UCSD-AML1 (cell line): ENCODE measurements at regions not wholly inside any gene's neighbourhood (a gene's known extent, or its start where the extent isn't known, plus 50 kb on each side); places are given as distances from the start of the nearest gene placed in this dataset.
A peak's percentile ranks its signal among the peaks of the same experiment; 100 is the strongest.

ENCODE experiments used
- DNase-seq: peaks from one replicate; lab custom pipeline; 2025; ENCODE audit not compliant: unreplicated experiment; lab: John Stamatoyannopoulos, UW

DNA sequence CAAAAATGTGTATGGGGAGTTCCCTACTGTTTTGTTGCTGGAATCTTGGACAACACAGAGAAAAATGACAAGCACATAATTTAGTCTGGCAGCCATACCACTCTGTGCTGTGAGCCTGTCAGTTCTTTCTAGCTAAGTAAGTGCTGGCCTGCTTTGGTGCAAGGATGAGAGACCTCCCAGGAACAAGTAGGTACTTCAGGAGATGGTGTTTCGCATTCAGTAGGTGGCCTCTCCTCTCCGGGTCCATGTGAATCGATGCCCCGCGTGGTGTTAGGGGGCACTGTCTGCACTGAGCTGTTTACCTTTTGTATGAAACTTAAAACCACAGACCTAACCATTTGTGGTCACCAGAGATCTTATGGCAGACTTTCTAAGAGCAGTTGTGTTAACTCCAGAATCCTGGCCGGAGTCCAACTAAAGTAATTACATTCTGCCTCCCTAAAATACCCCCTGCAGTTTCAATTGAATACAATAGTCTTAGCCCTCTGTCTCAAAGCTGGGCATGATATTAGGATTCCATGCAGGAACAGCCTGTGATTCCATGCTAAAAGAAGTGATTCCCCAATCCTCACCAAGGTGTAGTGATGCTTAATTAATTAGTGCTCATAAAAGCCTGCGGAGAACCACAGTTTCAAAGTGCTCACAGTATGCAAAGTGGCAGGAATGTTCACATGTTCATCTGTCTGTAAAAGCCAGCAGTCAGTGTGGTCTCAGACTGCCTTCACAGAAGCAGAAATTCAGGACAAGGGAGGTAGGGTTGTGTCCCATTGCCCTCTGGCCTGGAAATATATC is 64.2 kb downstream of the LLPH start:
- DNase-seq: peak; percentile 14

DNA sequence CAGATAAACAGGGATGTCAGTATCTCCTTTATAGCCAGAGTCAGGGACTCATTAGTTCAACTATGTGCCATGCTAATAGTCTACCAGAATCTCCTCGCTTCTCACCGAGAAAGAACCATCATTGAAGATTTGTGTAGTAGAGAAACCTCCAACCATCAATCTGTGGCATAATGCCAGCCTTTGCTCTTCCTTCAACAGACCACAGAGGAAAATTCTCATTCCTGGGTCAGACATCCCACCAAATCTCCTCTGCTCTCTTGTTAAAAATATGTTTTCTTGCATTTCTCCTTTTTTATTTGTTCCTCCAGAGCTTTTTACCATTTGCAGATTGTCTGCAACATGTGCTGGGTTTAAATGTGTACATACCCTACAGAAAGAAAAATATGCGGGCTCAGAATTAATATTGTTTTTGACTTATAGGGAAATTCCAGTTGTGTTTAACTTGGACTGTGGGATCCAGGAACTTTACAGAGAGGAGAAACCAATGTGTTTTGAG is 64.9 kb downstream of the LLPH start:
- no peak for DNase-seq

DNA sequence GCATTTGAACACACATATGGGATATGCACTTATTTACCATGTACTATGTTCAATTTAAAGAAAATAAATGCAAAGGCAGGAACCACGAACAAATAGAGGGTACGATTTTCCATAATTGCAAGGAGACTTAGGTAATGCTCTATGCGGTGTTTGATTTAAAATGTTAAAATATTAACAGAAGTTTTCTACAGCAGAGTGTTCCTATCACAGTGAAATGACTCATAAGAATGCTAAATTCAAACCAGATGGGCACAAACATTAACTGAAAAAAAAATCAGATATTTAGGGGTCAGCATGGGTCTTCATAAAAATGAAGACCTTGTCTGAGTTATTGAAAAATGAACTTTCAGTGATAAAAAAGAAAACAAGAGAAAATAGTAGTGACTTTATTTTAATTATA is 65.4 kb downstream of the LLPH start:
- DNase-seq: no peak

- no peak for DNase-seq
Measured at GRCh38 chr12:66063916-66064315, 66.6 kb downstream of the LLPH start.

GRCh38 chr12:66062290-66062625 is 68.3 kb downstream of the LLPH start:
- DNase-seq: no peak

- DNase-seq: no peak
Measured at GRCh38 chr12:66061557-66062289, 68.8 kb downstream of the LLPH start.

- no peak for DNase-seq
Measured at GRCh38 chr12:66061076-66061475, 69.5 kb downstream of the LLPH start.

DNA sequence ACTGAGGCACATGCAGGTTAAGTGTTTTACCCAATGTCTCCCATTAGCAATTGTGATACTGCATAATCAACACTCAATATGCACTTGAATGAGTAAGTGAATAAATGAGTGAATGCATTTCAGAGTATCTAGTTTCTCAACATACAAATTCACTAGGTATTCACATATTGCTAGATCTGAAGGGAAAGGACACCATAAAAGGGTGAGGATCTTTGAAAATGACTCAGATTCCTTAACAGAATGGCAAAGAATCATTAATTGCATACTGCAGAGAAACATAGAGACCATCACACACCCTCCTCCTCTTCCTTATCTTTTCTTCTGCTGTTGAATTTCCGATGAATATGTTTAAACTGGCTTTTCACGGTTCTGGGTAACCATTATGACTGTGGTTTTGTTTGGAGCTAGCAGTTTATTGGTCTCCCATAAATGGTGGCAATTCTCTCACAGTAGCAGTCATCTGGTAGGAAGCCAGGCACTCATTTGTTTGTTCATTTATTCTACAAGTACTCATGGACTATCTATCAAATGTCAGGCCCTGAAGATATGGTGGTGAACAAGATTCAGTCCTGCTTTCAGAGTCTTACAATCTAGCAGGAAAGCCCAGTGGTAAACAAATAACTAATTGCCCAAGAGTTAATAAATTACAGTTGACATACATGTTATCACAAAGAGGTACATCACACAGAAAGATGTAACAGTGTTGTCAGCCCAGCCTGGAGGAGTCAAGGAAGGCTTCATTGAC is 70.2 kb downstream of the LLPH start:
- DNase-seq: no peak

GRCh38 chr12:66059666-66060065 is 70.9 kb downstream of the LLPH start:
- no peak for DNase-seq

DNA sequence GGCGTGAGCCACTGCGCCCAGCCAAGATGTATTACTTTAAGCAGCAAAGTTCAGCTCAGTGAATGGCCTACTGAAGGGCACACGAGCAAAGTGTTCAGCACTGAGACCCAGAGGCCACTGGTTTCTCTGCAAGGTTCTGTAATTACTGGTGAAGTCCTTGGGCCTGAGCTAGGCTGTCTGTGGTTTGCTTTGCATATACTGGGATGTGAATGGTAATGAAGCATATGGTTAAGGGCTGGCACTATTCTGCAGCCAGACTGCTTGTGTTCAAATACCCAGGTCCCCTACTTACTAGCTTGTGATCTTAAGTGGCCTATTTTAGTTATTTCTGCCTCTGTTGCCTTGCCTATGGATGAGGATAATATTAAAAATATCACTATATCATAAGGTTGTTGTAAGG is 72.0 kb downstream of the LLPH start:
- no peak for DNase-seq

DNA sequence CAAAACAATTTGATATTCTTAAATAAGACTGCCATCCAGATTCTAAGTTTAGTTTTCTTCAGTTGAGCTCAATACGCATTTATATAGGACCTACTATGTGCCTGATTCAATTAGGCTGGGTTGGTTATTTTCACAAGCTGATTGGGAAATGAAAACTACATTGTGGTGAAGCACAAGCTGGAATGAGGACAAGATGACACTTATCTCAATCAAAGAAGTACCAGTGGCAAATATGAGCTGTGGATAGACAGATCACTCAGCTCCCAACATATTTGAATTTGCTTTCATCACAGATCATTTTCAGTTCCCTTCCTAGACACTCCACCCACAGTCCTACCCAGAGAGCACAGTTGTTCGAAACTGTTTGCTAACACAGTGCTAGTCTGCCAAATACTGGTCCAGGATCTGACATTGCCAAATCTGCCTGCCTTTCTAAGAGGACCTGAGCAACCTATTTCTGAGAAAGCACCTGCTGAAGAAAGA is 74.7 kb downstream of the LLPH start:
- DNase-seq: no peak

DNA sequence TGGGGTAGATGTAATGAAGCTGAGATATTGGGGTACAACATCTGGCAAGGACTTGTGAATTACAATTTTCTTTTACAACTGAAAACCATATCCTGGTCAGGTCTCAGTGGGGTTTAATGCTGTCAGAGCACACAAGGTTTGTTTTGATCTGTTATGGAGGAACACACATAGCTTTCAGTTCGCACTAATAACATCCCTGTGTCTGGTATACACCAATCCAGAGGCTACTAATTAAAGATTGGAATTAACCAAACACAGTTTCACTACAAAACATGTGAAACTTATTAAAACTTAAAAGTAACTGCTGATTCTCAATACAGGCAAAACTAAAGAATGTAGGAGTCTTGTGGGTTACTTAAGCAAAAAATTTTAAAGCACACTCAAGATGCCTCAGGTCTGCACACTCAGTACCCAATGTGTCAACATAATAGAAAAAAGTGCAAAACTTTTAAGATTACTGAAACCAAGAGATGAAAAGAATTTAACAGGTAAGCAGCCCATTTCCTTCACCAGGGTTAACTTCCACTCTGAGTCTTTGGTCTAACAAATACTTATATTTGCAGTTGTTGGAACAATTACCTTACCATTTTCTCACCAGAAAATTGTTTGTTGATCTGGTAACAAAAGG is 77.4 kb downstream of the LLPH start:
- no peak for DNase-seq

DNA sequence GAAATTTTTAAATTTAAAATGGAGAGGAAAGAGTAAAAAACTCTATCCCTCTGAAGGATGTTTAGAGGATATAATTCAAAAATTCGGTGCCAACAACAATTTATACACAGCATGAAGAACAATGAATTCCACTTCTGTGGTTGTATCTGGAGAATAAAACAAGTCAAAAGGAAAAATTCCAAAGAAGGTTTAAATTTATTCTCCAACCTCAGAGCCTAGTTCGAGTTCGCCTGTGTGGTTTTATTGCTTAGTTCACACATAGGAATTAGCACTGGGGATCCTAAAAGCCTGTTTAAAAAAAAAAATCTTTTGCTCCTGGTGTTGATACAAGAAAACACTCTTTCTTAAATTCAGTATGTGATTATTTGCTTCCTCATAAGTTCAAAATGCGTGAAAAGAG is 79.2 kb downstream of the LLPH start:
- no peak for DNase-seq

DNA sequence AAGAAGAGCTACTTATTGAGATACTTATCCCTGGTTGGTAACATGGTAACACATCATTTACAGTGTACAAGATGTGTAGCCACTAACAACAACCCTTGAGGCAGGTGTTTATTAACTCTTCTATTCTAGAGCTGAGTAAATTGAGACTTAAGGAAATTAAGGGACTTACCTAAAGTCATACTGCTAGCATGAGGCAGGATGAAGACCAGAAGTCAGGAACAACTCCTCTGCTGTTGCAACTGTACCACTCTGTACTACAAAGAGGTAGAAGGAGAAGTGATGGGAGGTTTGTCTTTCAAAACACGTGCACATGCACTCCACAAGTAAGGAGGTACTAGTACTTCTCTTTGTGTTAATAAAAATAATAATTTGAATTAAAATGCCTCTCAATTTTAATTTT is 79.9 kb downstream of the LLPH start:
- DNase-seq: no peak

GRCh38 chr12:66050283-66050576 is 80.3 kb downstream of the LLPH start:
- DNase-seq: no peak

DNA sequence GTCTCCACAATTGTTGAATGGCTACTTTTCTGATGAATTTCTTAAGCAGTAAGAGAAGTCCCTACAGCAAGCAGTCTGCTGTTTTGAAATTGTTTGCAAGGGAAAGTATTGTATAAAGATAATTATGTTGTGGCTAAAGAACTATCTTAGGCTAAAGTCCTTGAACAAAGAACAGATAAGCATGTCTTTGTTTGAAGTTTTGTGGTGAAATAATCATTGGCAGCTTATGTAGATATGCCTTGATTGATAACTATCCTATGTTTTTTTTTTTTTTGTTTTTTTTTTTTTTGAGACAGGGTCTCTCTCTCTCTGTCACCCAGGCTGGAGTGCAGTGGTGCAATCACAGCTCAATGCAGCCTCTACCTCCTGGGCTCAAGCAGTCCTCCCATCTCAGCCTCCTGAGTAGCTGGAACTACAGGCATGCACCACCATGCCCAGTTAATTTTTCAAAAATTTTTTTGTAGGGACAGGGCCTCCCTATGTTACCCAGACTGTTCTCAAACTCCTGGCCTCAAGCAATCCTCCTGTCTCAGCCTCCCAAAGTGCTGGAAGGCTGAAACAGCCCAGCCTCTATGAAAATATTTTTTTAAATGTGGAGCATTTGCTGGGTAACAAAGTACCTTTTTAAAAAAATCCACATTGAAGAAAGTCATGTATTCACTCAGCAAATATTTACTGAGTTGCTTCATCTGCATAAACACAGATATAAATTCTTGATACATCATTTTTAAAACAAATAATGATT is 80.8 kb downstream of the LLPH start:
- DNase-seq: no peak

- DNase-seq: no peak
Measured at GRCh38 chr12:66048835-66049537, 81.6 kb downstream of the LLPH start.

GRCh38 chr12:66048218-66048834 is 82.2 kb downstream of the LLPH start:
- DNase-seq: no peak

- DNase-seq: no peak
Measured at GRCh38 chr12:66047411-66048021, 83.0 kb downstream of the LLPH start.
